HL-60 (cell line): ENCODE measurements at regions not wholly inside any gene's neighbourhood (a gene's known extent, or its start where the extent isn't known, plus 50 kb on each side); places are given as distances from the start of the nearest gene placed in this dataset.

ENCODE experiments used
- GABPA ChIP-seq: IDR thresholded peaks from 2 replicates; pipeline ENCODE4 v1.6.1; 2012; ENCODE audit warnings: low read depth
- POLR2AphosphoS5 ChIP-seq: IDR thresholded peaks from 2 replicates; pipeline ENCODE4 v1.6.1; 2012; ENCODE audit warnings: low read depth

GRCh38 chr4:57378766-57379165 is 268.6 kb upstream of the IGFBP7 start:
- TF ChIP-seq GABPA: no peak
- TF ChIP-seq POLR2AphosphoS5: no peak
